NT2/D1 (cell line): ENCODE measurements at regions not wholly inside any gene's neighbourhood (a gene's known extent, or its start where the extent isn't known, plus 50 kb on each side); places are given as distances from the start of the nearest gene placed in this dataset.

Experiments used
- DNase-seq: peaks from one replicate; pipeline ENCODE4 v3.0.0-alpha.2; 2011; ENCODE audit warnings: low read depth, low spot score
- H3K27me3 ChIP-seq: 2 replicates; pipeline ENCODE4 v1.6.0; 2011; ENCODE audit warnings: mild to moderate bottlenecking; ENCODE audit not compliant: insufficient read length, insufficient read depth
- H3K36me3 ChIP-seq: 2 replicates; pipeline ENCODE4 v1.6.1; 2011; ENCODE audit warnings: mild to moderate bottlenecking, low read length, mixed read lengths; ENCODE audit not compliant: insufficient read depth, insufficient read length
- H3K4me1 ChIP-seq: 2 replicates; pipeline ENCODE4 v1.5.1; 2011; ENCODE audit not compliant: insufficient read depth, insufficient read length
- H3K4me3 ChIP-seq: 2 replicates; pipeline ENCODE4 v1.5.1; 2011; ENCODE audit warnings: low read depth; ENCODE audit not compliant: insufficient read length
- H3K9ac ChIP-seq: 2 replicates; pipeline ENCODE4 v1.6.0; 2011; ENCODE audit warnings: low read depth; ENCODE audit not compliant: insufficient read length
- H3K9me3 ChIP-seq: 2 replicates; pipeline ENCODE4 v1.5.1; 2011; ENCODE audit warnings: mild to moderate bottlenecking, low read length; ENCODE audit not compliant: insufficient read depth
- SUZ12 ChIP-seq: IDR thresholded peaks from 2 replicates; pipeline ENCODE4 v1.6.1; 2011; ENCODE audit not compliant: insufficient read length, insufficient read depth; ENCODE audit errors: extremely low read depth
- YY1 ChIP-seq: IDR thresholded peaks from 2 replicates; pipeline ENCODE4 v1.6.1; 2011; ENCODE audit not compliant: insufficient read length, insufficient read depth
- ZNF274 ChIP-seq: IDR thresholded peaks from 2 replicates; pipeline ENCODE4 v1.6.1; 2011; ENCODE audit warnings: mild to moderate bottlenecking, low read depth, low read length

GRCh38 chr1:70762386-70762785, 285.2 kb downstream of the PTGER3 start:
- no peaks in the 10 kb centered on the region for H3K4me1 ChIP-seq
- no peaks in the 10 kb centered on the region for H3K36me3 ChIP-seq
- no peaks in the 10 kb centered on the region for H3K9me3 ChIP-seq
- H3K4me3 ChIP-seq = no peak overlapping the region
- H3K27me3 ChIP-seq = no peaks in the 10 kb centered on the region
- no peak overlapping the region for H3K9ac ChIP-seq
- DNase-seq = no peak
- TF ChIP-seq SUZ12 = no peak
- TF ChIP-seq ZNF274 = no peak
- no peak for TF ChIP-seq YY1

DNA sequence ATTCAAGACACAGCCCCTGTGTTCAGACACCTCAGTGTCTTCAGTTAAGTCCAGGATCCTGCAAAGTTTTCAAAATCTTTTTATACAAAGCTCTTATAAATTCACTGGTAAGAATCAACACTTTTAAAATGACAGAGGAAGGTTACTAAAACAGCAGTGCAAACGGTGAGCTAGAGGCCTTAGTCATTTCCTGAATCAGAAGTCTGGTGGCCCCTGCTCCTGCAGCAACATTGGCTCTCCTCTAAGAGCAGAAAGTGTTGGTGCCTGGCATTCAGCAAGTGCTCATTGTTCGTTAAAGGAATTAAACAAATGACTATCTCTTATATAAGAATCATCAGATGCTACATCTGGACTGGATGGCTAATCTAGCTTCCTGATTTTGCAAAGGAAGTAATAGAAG, 282.9 kb downstream of the PTGER3 start:
- Histone ChIP-seq H3K4me1 (no peaks in the 10 kb centered on the region), H3K27me3 (no peaks in the 10 kb centered on the region), H3K36me3 (no peaks in the 10 kb centered on the region), H3K9me3 (no peaks in the 10 kb centered on the region), H3K9ac (no peak overlapping the region), H3K4me3 (no peak overlapping the region)
- no peak for TF ChIP-seq ZNF274
- TF ChIP-seq SUZ12 = no peak
- TF ChIP-seq YY1 = no peak
- DNase-seq = no peak

GRCh38 chr1:70767377-70767776, 280.2 kb downstream of the PTGER3 start:
- H3K4me1 ChIP-seq = no peaks in the 10 kb centered on the region
- no peak for DNase-seq
- no peaks in the 10 kb centered on the region for H3K36me3 ChIP-seq
- peaks cover 13% of the 10 kb centered on the region; the same call in 1 of the 2 replicates for H3K9me3 ChIP-seq
- H3K27me3 ChIP-seq = no peaks in the 10 kb centered on the region
- no peak overlapping the region for H3K4me3 ChIP-seq
- no peak overlapping the region for H3K9ac ChIP-seq
- TF ChIP-seq SUZ12 = no peak
- TF ChIP-seq ZNF274 = no peak
- no peak for TF ChIP-seq YY1

GRCh38 chr1:70768216-70768615, 279.4 kb downstream of the PTGER3 start:
- Histone ChIP-seq H3K27me3 (no peaks in the 10 kb centered on the region), H3K36me3 (no peaks in the 10 kb centered on the region), H3K4me1 (no peaks in the 10 kb centered on the region), H3K9ac (no peak overlapping the region), H3K9me3 (peaks cover 13% of the 10 kb centered on the region; the same call in 1 of the 2 replicates), H3K4me3 (no peak overlapping the region)
- TF ChIP-seq YY1 (no peak), ZNF274 (no peak), SUZ12 (no peak)
- no peak for DNase-seq

GRCh38 chr1:70778056-70778762, 269.4 kb downstream of the PTGER3 start:
- TF ChIP-seq YY1 = no peak
- no peak for TF ChIP-seq SUZ12
- no peak for TF ChIP-seq ZNF274

DNA sequence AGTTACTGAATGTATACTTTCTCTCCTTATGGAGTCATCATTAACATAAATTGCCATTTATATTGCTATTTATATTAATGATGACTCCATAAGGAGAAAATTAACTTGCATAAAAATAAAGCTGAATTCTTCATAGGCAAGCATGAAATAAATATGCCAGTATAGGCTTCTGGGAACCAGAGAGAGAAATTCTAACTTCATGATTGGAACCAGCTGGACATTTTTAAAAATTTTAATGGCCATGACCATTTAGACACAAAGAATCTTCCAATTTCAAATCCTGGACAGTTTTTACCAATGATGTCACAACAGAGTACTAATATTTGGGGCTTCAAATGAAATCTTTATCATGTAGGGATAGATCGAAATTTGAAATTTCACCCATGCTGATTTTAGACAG, 268.7 kb downstream of the PTGER3 start:
- Histone ChIP-seq H3K4me3 (no peak overlapping the region), H3K27me3 (no peaks in the 10 kb centered on the region), H3K4me1 (no peaks in the 10 kb centered on the region), H3K36me3 (no peaks in the 10 kb centered on the region), H3K9ac (no peak overlapping the region), H3K9me3 (no peaks in the 10 kb centered on the region)
- TF ChIP-seq SUZ12 = no peak
- no peak for TF ChIP-seq ZNF274
- no peak for TF ChIP-seq YY1
- DNase-seq = no peak

More at GRCh38 chr1:70778056-70778762, 269.4 kb downstream of the PTGER3 start:
- Histone ChIP-seq H3K4me1 (no peaks in the 10 kb centered on the region), H3K36me3 (no peaks in the 10 kb centered on the region), H3K9me3 (no peaks in the 10 kb centered on the region), H3K4me3 (no peak overlapping the region), H3K9ac (no peak overlapping the region), H3K27me3 (no peaks in the 10 kb centered on the region)
- DNase-seq = no peak

DNA sequence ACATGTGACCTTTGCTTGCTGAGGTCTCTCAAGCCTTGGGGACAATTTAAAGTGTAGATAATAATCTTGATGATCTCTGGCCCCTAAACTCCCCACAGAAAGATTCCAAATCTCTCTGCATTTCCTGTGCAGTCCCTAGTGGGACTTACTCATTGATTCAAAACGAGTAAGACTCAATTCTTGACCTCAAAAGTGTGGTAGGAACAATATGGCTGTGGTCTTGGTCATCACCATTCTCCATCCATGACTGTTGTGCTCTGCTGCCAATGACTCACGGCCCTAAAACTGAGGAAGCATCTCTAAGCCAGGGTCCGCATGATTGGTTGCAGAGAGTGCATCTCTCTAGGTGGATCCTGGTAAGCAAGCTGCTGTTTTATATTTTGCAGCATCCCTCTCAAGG, 268.0 kb downstream of the PTGER3 start:
- DNase-seq = no peak
- no peak for TF ChIP-seq YY1
- no peak for TF ChIP-seq ZNF274
- no peak for TF ChIP-seq SUZ12
- H3K9me3 ChIP-seq = no peaks in the 10 kb centered on the region

GRCh38 chr1:70785287-70785686, 262.3 kb downstream of the PTGER3 start:
- TF ChIP-seq SUZ12 = no peak
- TF ChIP-seq YY1 = no peak
- no peak for TF ChIP-seq ZNF274
- H3K9me3 ChIP-seq = no peaks in the 10 kb centered on the region
- H3K36me3 ChIP-seq = no peaks in the 10 kb centered on the region
- H3K4me3 ChIP-seq = no peak overlapping the region
- no peak overlapping the region for H3K9ac ChIP-seq
- H3K4me1 ChIP-seq = no peaks in the 10 kb centered on the region
- DNase-seq = no peak
- no peaks in the 10 kb centered on the region for H3K27me3 ChIP-seq

More for the DNA sequence above, 268.0 kb downstream of the PTGER3 start:
- Histone ChIP-seq H3K4me3 (no peak overlapping the region), H3K36me3 (no peaks in the 10 kb centered on the region), H3K4me1 (no peaks in the 10 kb centered on the region), H3K27me3 (no peaks in the 10 kb centered on the region), H3K9ac (no peak overlapping the region)
